ENCODE measurements at regions not wholly inside any gene's neighbourhood (a gene's known extent, or its start where the extent isn't known, plus 50 kb on each side); places are given as distances from the start of the nearest gene placed in this dataset.

DNA sequence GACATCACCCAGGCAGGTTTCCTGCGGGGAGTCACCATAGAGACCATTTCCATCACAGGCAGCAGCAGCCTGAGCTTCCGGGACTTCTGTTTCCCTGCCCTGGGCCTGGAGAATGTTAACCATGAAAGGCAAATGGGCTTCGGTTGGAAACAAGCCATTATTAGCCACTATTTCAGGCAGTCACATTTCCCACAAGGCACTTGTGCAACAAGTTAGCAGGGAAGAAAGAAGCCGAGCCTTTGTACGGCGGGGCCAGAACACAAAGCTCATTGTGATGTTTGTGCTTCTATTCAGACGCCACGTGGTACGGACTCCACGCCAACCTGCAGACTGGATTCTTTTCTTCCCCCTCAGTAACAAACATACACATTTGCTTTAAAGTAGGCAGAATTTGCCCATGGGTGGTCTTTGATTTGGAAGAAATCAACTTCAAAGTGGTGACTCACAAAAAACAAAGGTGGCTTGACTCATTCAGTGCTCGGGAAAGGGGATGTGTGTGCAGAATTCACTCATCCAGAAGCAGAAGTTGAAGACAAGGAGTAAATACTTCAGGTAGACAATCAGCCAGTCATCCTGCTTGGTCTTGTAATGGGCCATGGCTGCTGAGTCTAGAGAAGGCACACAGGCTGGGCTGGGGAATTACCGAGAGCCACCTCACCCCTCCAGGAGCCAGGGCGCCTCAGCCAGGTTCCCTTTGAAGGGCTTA lies 154.2 kb upstream of the PRMT8 start:
- DNase-seq (ENCODE audit: low read depth) = no peak
- TF ChIP-seq CTCF (conservative IDR thresholded peaks at IDR 0.05; ENCODE audit: low read depth, low read length) = no peak
- no peak overlapping the region for H3K4me3 ChIP-seq (ENCODE audit: low read depth, low read length)

- no peak overlapping the region for H3K4me3 ChIP-seq (ENCODE audit: low read depth, low read length)
- no peak for DNase-seq (ENCODE audit: low read depth)
- TF ChIP-seq CTCF (conservative IDR thresholded peaks at IDR 0.05; ENCODE audit: low read depth, low read length) = no peak
Measured at GRCh38 chr12:3337944-3338343, 153.1 kb upstream of the PRMT8 start.

GRCh38 chr12:3339221-3339620 lies 151.8 kb upstream of the PRMT8 start:
- no peak for TF ChIP-seq CTCF (conservative IDR thresholded peaks at IDR 0.05; ENCODE audit: low read depth, low read length)
- no peak overlapping the region for H3K4me3 ChIP-seq (ENCODE audit: low read depth, low read length)
- no peak for DNase-seq (ENCODE audit: low read depth)

- DNase-seq (ENCODE audit: low read depth) = no peak
- TF ChIP-seq CTCF (conservative IDR thresholded peaks at IDR 0.05; ENCODE audit: low read depth, low read length) = no peak
- H3K4me3 ChIP-seq (ENCODE audit: low read depth, low read length) = no peak overlapping the region
Measured at GRCh38 chr12:3341594-3341993, 149.4 kb upstream of the PRMT8 start.

GRCh38 chr12:3342051-3342450 lies 149.0 kb upstream of the PRMT8 start:
- peak; percentile 46 for DNase-seq (ENCODE audit: low read depth)
- TF ChIP-seq CTCF (conservative IDR thresholded peaks at IDR 0.05; ENCODE audit: low read depth, low read length) = peak; percentile 60
- H3K4me3 ChIP-seq (ENCODE audit: low read depth, low read length) = no peak overlapping the region

DNA sequence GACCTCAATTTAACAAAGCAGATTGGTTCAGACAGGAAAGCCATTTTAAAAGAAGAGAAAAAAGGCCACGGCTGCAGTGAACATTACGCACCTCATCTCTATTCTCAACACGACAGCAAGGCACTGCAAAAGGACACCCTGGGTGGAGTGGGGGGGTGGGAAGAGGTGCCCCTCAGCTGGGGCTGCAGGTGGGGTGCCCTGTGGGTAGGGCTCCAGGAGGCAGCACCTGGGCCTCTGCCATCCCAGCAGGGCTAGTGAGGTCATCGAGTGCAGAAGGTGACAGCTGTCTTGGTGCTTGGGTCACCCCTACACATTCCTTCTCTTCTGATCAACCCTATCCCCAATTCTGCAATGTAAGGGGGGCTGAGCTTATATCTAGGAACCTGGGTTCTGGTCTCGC lies 142.9 kb upstream of the PRMT8 start:
- TF ChIP-seq CTCF (conservative IDR thresholded peaks at IDR 0.05; ENCODE audit: low read depth, low read length) = no peak
- DNase-seq (ENCODE audit: low read depth) = no peak
- H3K4me3 ChIP-seq (ENCODE audit: low read depth, low read length) = no peak overlapping the region

- no peak for DNase-seq (ENCODE audit: low read depth)
- no peak overlapping the region for H3K4me3 ChIP-seq (ENCODE audit: low read depth, low read length)
- no peak for TF ChIP-seq CTCF (conservative IDR thresholded peaks at IDR 0.05; ENCODE audit: low read depth, low read length)
Measured at GRCh38 chr12:3350432-3350831, 140.6 kb upstream of the PRMT8 start.
